ENCODE measurements at regions not wholly inside any gene's neighbourhood (a gene's known extent, or its start where the extent isn't known, plus 50 kb on each side); places are given as distances from the start of the nearest gene placed in this dataset.

DNA sequence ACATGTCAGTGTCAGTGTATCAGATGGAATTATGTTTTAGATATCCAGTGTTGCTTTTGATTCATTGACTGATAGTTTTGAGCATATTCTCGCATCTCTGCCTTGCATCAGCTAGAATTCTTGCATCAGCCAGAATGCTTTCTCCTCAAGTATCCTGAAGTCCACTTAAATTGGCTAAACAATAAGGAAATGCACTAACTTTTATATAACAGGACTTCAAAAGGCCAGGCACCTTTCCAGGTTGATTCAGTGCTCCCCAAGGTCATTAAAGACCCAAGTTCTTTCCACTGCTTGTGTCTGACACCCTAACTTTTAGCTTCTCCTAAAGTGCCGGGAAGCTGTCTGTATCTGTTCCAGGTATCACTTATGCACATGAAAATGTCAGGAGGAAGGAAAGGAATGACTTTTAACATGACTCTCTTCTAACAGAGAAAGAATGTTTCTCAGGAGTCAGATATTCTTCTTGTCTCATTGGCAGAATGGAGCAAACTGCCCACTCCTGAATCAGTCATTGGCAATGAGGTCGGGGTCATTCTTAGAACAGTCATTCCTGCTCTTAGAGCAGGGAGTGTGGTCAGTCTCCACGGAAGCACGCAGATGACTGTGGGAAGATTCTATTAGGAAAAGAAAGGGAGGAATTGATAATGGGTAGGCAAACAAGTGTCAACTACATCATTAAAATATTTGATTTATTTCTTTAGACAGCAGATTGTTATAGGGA, 92.9 kb upstream of the TLL1 start:
- H3K27ac Mint-ChIP-seq = no peak overlapping the region
- no peaks in the 10 kb centered on the region for H3K4me1 Mint-ChIP-seq
- no peaks in the 10 kb centered on the region for H3K27me3 Mint-ChIP-seq
- no peak overlapping the region for H3K4me3 Mint-ChIP-seq
- peaks cover 0 to 5% (median 1%) of the 10 kb centered on the region in 3 donors for H3K9me3 Mint-ChIP-seq
- no peaks in the 10 kb centered on the region for H3K36me3 Mint-ChIP-seq

DNA sequence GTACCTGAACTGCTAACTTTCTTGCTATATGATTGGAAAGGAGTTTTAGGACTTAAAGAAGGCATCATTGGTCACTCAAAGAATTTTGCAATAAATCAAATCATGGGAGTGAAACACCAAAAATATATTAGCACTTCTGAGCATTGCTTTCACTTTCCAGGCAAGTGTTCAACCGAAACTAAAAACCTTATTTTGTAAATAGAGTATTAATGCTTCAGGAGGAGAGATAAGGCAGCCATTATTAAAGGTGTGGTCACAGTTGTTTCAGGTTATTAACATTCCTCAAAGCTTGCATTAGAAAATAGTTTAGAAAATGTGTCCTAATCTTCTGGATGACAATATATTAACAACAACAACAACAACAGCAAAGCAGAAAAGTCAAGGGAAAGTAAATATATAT, 92.3 kb upstream of the TLL1 start:
- Mint-ChIP-seq H3K27me3 (no peaks in the 10 kb centered on the region), H3K36me3 (no peaks in the 10 kb centered on the region), H3K4me3 (no peak overlapping the region), H3K4me1 (no peaks in the 10 kb centered on the region), H3K27ac (no peak overlapping the region), H3K9me3 (peaks cover 0 to 5% (median 1%) of the 10 kb centered on the region in 3 donors)

GRCh38 chr4:165782623-165783022, 90.4 kb upstream of the TLL1 start:
- H3K9me3 Mint-ChIP-seq = peaks cover 0 to 1% (median 1%) of the 10 kb centered on the region in 3 donors
- H3K27ac Mint-ChIP-seq = no peak overlapping the region
- H3K4me1 Mint-ChIP-seq = no peaks in the 10 kb centered on the region
- no peak overlapping the region for H3K4me3 Mint-ChIP-seq
- H3K36me3 Mint-ChIP-seq = no peaks in the 10 kb centered on the region
- no peaks in the 10 kb centered on the region for H3K27me3 Mint-ChIP-seq

DNA sequence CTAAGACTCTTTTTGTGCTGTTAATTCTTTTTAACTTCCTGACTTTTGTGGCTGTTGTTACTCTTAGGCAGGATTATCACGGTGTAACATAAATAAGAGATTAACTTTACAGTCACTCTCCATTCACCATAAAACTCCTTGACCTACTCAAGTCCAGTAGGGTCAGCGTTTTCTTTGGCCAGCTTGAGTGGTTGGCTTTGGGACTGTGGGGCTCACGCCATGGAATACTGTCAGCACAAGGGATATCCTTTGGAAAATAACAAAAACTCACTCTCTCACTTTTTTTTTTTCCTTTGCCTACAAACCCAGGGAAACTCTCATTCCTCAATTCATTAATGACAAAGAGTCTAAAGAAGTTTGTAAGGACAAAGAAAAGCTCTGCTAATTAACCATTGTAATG, 89.4 kb upstream of the TLL1 start:
- Mint-ChIP-seq H3K4me1 (no peaks in the 10 kb centered on the region), H3K27ac (no peak overlapping the region), H3K27me3 (no peaks in the 10 kb centered on the region), H3K36me3 (no peaks in the 10 kb centered on the region), H3K9me3 (peaks cover 0 to 1% (median 0%) of the 10 kb centered on the region in 3 donors), H3K4me3 (no peak overlapping the region)

GRCh38 chr4:165784672-165785071, 88.4 kb upstream of the TLL1 start:
- H3K4me3 Mint-ChIP-seq = no peak overlapping the region
- peaks cover 0 to 2% (median 0%) of the 10 kb centered on the region in 3 donors for H3K9me3 Mint-ChIP-seq
- H3K4me1 Mint-ChIP-seq = no peaks in the 10 kb centered on the region
- no peaks in the 10 kb centered on the region for H3K36me3 Mint-ChIP-seq
- H3K27ac Mint-ChIP-seq = no peak overlapping the region
- H3K27me3 Mint-ChIP-seq = no peaks in the 10 kb centered on the region

- H3K4me1 Mint-ChIP-seq = no peaks in the 10 kb centered on the region
- H3K27ac Mint-ChIP-seq = no peak overlapping the region
- H3K9me3 Mint-ChIP-seq = peaks cover 0 to 2% (median 0%) of the 10 kb centered on the region in 3 donors
- H3K27me3 Mint-ChIP-seq = no peaks in the 10 kb centered on the region
- no peaks in the 10 kb centered on the region for H3K36me3 Mint-ChIP-seq
- H3K4me3 Mint-ChIP-seq = no peak overlapping the region
These were observed 87.7 kb upstream of the TLL1 start for GRCh38 chr4:165785337-165785736.

GRCh38 chr4:165787516-165788274, 85.3 kb upstream of the TLL1 start:
- Mint-ChIP-seq H3K27me3 (no peaks in the 10 kb centered on the region), H3K36me3 (no peaks in the 10 kb centered on the region), H3K4me3 (no peak overlapping the region), H3K9me3 (peaks cover 0 to 2% (median 0%) of the 10 kb centered on the region in 3 donors), H3K4me1 (no peaks in the 10 kb centered on the region), H3K27ac (no peak overlapping the region)

GRCh38 chr4:165788686-165789463, 84.2 kb upstream of the TLL1 start:
- H3K4me1 Mint-ChIP-seq = no peaks in the 10 kb centered on the region
- H3K27me3 Mint-ChIP-seq = no peaks in the 10 kb centered on the region
- H3K36me3 Mint-ChIP-seq = no peaks in the 10 kb centered on the region
- H3K4me3 Mint-ChIP-seq = no peak overlapping the region
- H3K9me3 Mint-ChIP-seq = peaks cover 0 to 2% (median 1%) of the 10 kb centered on the region in 3 donors
- no peak overlapping the region for H3K27ac Mint-ChIP-seq

GRCh38 chr4:165793236-165793635, 79.8 kb upstream of the TLL1 start:
- H3K27ac Mint-ChIP-seq = no peak overlapping the region
- H3K4me3 Mint-ChIP-seq = no peak overlapping the region
- H3K9me3 Mint-ChIP-seq = peaks cover 1 to 8% (median 2%) of the 10 kb centered on the region in 3 donors
- H3K36me3 Mint-ChIP-seq = no peaks in the 10 kb centered on the region
- H3K4me1 Mint-ChIP-seq = no peaks in the 10 kb centered on the region
- no peaks in the 10 kb centered on the region for H3K27me3 Mint-ChIP-seq

- Mint-ChIP-seq H3K36me3 (no peaks in the 10 kb centered on the region), H3K4me1 (no peaks in the 10 kb centered on the region), H3K9me3 (peaks cover 0 to 8% (median 1%) of the 10 kb centered on the region in 3 donors), H3K4me3 (no peak overlapping the region), H3K27ac (no peak overlapping the region), H3K27me3 (no peaks in the 10 kb centered on the region)
These were observed 78.2 kb upstream of the TLL1 start for GRCh38 chr4:165794834-165795233.

- no peaks in the 10 kb centered on the region for H3K27me3 Mint-ChIP-seq
- H3K36me3 Mint-ChIP-seq = no peaks in the 10 kb centered on the region
- no peak overlapping the region for H3K27ac Mint-ChIP-seq
- no peaks in the 10 kb centered on the region for H3K4me1 Mint-ChIP-seq
- no peak overlapping the region for H3K4me3 Mint-ChIP-seq
- H3K9me3 Mint-ChIP-seq = peaks cover 0 to 8% (median 0%) of the 10 kb centered on the region in 3 donors
These were observed 73.6 kb upstream of the TLL1 start for GRCh38 chr4:165799384-165799815.

DNA sequence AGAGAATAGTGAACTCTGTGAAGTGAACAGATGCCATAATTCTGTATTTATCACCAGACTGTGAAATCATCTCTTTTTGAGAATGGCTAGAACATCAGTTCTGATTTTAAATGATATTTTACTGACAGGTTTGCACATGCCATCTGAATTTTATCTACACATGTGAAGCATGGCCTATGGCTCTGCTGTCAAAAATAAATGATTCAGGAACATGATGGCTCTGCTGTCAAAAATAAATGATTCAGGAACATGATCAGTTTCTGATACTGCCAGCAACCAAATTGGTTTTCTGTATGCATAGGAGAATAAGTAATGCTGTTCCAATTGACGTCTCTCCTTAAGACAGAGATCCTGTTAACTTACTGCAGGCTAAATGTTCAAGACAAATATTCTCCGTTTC, 70.6 kb upstream of the TLL1 start:
- Mint-ChIP-seq H3K4me1 (no peaks in the 10 kb centered on the region), H3K4me3 (no peak overlapping the region), H3K36me3 (no peaks in the 10 kb centered on the region), H3K27ac (no peak overlapping the region), H3K27me3 (no peaks in the 10 kb centered on the region), H3K9me3 (peaks cover 0 to 4% (median 0%) of the 10 kb centered on the region in 3 donors)

DNA sequence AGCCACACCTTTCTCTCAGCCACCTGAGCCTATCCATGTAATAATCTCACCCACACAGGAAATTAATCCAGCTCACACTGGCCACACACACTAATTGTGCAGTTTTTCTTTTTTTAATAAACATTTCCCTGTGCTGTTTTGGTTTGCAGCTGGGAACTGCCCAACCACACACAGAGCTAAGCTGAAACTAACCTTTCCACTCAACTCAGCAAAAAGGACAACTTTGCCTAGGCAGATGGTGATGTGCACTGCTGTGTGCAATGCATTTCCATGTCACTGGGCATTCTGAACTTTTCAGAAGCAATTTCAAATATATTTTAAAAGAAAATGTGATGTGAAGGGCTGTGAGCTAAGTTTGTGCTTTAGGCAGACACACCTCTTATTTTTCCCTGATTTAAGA, 70.0 kb upstream of the TLL1 start:
- Mint-ChIP-seq H3K4me1 (no peaks in the 10 kb centered on the region), H3K9me3 (no peaks in the 10 kb centered on the region), H3K4me3 (no peak overlapping the region), H3K27me3 (no peaks in the 10 kb centered on the region), H3K27ac (no peak overlapping the region), H3K36me3 (no peaks in the 10 kb centered on the region)

GRCh38 chr4:165805406-165805805, 67.6 kb upstream of the TLL1 start:
- Mint-ChIP-seq H3K27ac (no peak overlapping the region), H3K9me3 (no peaks in the 10 kb centered on the region), H3K36me3 (no peaks in the 10 kb centered on the region), H3K4me3 (no peak overlapping the region), H3K4me1 (no peaks in the 10 kb centered on the region), H3K27me3 (no peaks in the 10 kb centered on the region)

DNA sequence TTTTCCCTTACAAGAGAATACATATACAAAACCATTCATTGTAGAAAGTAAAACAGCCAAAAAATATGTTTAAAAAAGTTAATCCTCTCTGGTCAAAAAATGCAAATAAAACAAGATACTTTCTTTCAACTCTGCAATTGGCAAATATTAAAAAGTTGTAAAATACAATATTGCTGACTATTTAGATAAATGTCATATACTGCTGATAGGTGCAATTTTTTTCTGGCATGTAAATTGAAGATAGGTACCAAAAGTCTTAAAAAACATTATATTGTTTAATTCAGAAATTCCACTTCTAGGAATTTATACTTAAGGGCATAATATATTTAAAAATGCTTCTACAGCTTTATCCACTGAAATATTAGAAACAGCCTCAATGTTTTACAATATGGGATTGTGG, 66.4 kb upstream of the TLL1 start:
- no peak overlapping the region for H3K4me3 Mint-ChIP-seq
- H3K4me1 Mint-ChIP-seq = no peaks in the 10 kb centered on the region
- H3K36me3 Mint-ChIP-seq = no peaks in the 10 kb centered on the region
- no peaks in the 10 kb centered on the region for H3K27me3 Mint-ChIP-seq
- H3K27ac Mint-ChIP-seq = no peak overlapping the region
- H3K9me3 Mint-ChIP-seq = no peaks in the 10 kb centered on the region

Data from IgD-negative memory B cell (primary cell).